Heart right ventricle (tissue), 16 donors: ENCODE measurements at regions not wholly inside any gene's neighbourhood (a gene's known extent, or its start where the extent isn't known, plus 50 kb on each side); places are given as distances from the start of the nearest gene placed in this dataset.

Source experiments
- ATAC-seq, 8 donors: fragments of 200-7000 bp; cut with Tn5 transposase; one replicate each; pipeline ENCODE4 v1.9.1; 2020; ENCODE audit warnings: mild to moderate bottlenecking in 8 of 8, moderate library complexity in 8 of 8, moderate number of reproducible peaks in 1 of 8
- DNase-seq, 2 donors: peaks; one replicate each; pipeline ENCODE4 v3.0.0-alpha.2; 2020
- H3K27ac ChIP-seq, 10 donors: fragments of 200-600 bp; sonication (generic) in 2 of 10; one replicate each; pipeline versions ENCODE4 v1.5.0 to v1.8.0; 2020 to 2022; ENCODE audit warnings: mild to moderate bottlenecking in 3 of 10
- H3K27me3 ChIP-seq, 7 donors: fragments of 200-600 bp; one replicate each; pipeline ENCODE4 v1.8.0; 2021 to 2022; ENCODE audit warnings: mild to moderate bottlenecking in 2 of 7
- H3K36me3 ChIP-seq, 9 donors: fragments of 200-600 bp; sonication (generic) in 1 of 9; one replicate each; pipeline versions ENCODE4 v1.5.0 to v1.8.0; 2020 to 2022; ENCODE audit warnings: mild to moderate bottlenecking in 2 of 9
- H3K4me1 ChIP-seq, 9 donors: fragments of 200-600 bp; sonication (generic) in 1 of 9; one replicate each; pipeline versions ENCODE4 v1.5.0 to v1.8.0; 2020 to 2022; ENCODE audit warnings: mild to moderate bottlenecking in 4 of 9
- H3K4me3 ChIP-seq, 10 donors: fragments of 200-600 bp; sonication (generic) in 2 of 10; one replicate each; pipeline versions ENCODE4 v1.5.0 to v1.8.0; 2020 to 2022; ENCODE audit warnings: mild to moderate bottlenecking in 7 of 10, moderate library complexity in 2 of 10
- H3K9me3 ChIP-seq, 11 donors: fragments of 200-600 bp in 10 of 11; sonication (generic) in 2 of 11; one replicate each; pipeline versions ENCODE4 v1.5.0 to v1.8.0; 2013 to 2022; ENCODE audit warnings: mild to moderate bottlenecking in 2 of 11, control low read depth in 1 of 11, moderate library complexity in 1 of 11
- WGBS, 2 donors: extraction: QIAGEN DNeasy Blood & Tissue Kit; methylation state at CpG; one replicate each; pipeline ENCODE4 v1.1.7; 2013; ENCODE audit warnings: inconsistent platforms in 1 of 2; 5-methylcytosine and 5-hydroxymethylcytosine counted together
- intact Hi-C, 10 donors: fragments of 100-400 bp; cut with DNase I; formaldehyde crosslinking; loops; one replicate each; pipeline versions ENCODE4 v1.11.1 to v1.14.2; 2022
- TF ChIP-seq, protein P1 (sequence below), 9 donors: fragments of 200-600 bp; sonication (generic) in 2 of 9; IDR thresholded peaks; one replicate each; pipeline versions ENCODE4 v1.5.0 to v1.8.0; 2021 to 2022; ENCODE audit warnings: antibody characterized with exemption in 9 of 9, mild to moderate bottlenecking in 5 of 9, moderate library complexity in 1 of 9
- donor health status: Arrhythmogenic right ventricular cardiomyopathy.
- donor health status: ischemic (EF 13 %, LVEDD 7.1; RV severe dilation, severe dysfunction).
- donor health status: healthy with polysubstance abuse.
- donor health status: DM: no; HTN: yes; CAD: no.
- donor health status: DM: no; HTN: no; CAD: no.
- donor health status: ischemic (EF 25% LVEDD 6.9; RV normal size, moderate dysfunction).
- donor health status: ischemic (EF 25% LVEDD 5.7; RV mildly dilated, moderate dysfunction).
- donor health status: healthy.
- donor health status: DM: yes; HTN: yes; CAD: no.
- donor health status: Ischemic cardiomyopathy.
- donor health status: ischemic (EF 35%, LVEDD 5.7; RV mildly dilated, moderate dysfunction).
- donor health status: nonischemic (EF 11% LVEDD 7.7; RV severe dilation, severe dysfunction).
- donor health status: DM: yes; HTN: yes; CAD: no.
- donor health status: PGD.
- donor health status: ischemic (EF 29% LVEDD 5.4; RV normal size, mild dysfunction).
- donor health status: nonischemic (EF 23%, LVEDD 6.1; RV moderate dilation, normal function).

DNA sequence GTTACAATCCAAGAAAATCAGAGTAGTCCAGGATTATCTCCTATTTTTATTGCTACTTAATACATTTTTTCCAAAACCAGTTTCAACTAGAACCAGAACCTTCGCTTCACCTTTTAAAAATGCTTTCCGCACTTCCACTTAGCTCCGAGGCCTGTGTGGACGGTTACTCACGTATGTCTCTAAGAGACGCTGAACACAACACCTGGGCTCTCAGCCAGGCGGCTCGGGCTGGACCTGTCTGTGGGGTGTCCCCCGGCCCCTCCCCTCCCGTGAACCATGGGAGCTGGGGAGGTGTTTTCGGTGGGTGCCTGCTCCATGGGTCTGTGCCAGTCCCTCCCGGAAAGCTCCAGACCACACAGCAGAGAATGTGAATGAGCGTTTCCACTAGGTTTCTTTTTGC is 223.8 kb downstream of the GLI2 start:
- ATAC-seq (peak in 6 of 8 donors; percentile 44 to 76 (median 72)), DNase-seq (peak; percentile 25 to 56)
- Histone ChIP-seq H3K4me1 (peaks cover 0 to 6% (median 0%) of the 10 kb centered on the region in 9 donors), H3K9me3 (no peaks in the 10 kb centered on the region), H3K27me3 (no peaks in the 10 kb centered on the region), H3K4me3 (no peak overlapping the region), H3K27ac (no peak overlapping the region), H3K36me3 (peaks cover 0 to 4% (median 0%) of the 10 kb centered on the region in 9 donors)
- TF ChIP-seq, protein P1, sequence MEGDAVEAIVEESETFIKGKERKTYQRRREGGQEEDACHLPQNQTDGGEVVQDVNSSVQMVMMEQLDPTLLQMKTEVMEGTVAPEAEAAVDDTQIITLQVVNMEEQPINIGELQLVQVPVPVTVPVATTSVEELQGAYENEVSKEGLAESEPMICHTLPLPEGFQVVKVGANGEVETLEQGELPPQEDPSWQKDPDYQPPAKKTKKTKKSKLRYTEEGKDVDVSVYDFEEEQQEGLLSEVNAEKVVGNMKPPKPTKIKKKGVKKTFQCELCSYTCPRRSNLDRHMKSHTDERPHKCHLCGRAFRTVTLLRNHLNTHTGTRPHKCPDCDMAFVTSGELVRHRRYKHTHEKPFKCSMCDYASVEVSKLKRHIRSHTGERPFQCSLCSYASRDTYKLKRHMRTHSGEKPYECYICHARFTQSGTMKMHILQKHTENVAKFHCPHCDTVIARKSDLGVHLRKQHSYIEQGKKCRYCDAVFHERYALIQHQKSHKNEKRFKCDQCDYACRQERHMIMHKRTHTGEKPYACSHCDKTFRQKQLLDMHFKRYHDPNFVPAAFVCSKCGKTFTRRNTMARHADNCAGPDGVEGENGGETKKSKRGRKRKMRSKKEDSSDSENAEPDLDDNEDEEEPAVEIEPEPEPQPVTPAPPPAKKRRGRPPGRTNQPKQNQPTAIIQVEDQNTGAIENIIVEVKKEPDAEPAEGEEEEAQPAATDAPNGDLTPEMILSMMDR (IDR thresholded peaks at IDR 0.05): no peak
- WGBS, 2 donors: 50 to 63% methylated on average over 13 of the region's 13 CpGs
- intact Hi-C loops: loop anchor here in 2 of 10 donors (10.0 kb wide), 1 partner anchor 225 kb away; the partner anchor contains the start of gene GLI2 (in 2 of the 2)

DNA sequence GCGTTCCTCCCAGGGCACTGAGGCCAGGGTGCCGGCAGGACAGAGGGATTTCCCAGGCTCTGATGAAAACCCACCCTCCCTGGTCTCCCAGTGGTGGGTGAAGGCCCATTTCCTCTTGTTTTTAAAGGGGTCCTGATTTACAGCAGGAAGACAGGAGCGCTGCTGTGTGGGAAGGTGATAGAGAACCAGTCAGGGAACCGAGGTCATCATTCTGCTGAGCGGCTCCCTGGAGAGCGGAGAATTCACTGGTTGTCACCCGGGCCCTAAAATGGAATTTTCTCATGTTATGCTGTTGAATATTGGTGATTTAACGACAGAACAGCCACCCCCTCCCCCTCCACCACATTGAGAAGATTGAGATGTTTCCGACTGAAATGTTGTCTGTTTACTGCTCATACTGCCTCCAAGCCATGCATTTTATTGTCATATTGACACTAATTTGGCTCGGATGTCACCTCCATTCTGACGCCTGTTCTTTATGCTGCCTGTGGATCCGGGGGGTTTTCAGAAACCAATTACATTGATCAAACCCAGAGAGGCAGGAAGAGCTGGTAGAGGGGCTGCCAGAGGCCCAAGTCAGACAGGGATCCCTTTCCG is 225.2 kb downstream of the GLI2 start:
- no peak overlapping the region for H3K27ac ChIP-seq
- DNase-seq (no peak), ATAC-seq (no peak)
- TF ChIP-seq, protein P1 (IDR thresholded peaks at IDR 0.05): no peak
- WGBS, 2 donors: 85 to 90% methylated on average over 13 of the region's 13 CpGs
- H3K27me3 ChIP-seq: no peaks in the 10 kb centered on the region
- H3K4me3 ChIP-seq: no peak overlapping the region
- peaks cover 0 to 4% (median 0%) of the 10 kb centered on the region in 9 donors for H3K36me3 ChIP-seq
- H3K4me1 ChIP-seq: peaks cover 0 to 6% (median 0%) of the 10 kb centered on the region in 9 donors
- intact Hi-C loops: no loop called here
- no peaks in the 10 kb centered on the region for H3K9me3 ChIP-seq

DNA sequence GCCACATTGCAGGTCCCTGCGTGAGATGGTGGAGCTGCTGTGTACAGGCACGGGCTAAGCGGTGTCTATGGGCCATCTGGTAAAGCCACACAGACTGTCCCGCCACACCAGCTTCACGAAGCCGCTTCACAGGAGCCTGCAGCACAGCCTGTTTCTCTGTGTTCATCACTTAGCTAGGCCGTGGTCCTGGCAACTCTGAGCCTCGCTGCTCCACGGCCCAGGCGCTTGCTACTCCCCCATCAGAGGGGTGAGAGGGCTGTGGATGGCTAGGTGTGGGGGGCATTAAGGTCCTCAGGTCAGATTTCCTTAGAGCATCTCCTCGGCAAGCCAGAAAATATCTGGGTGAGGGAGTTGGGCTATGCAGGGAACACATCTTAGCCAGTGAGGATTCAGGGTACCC is 225.7 kb downstream of the GLI2 start:
- TF ChIP-seq, protein P1 (IDR thresholded peaks at IDR 0.05): no peak
- H3K9me3 ChIP-seq: no peaks in the 10 kb centered on the region
- no peak for ATAC-seq

DNA sequence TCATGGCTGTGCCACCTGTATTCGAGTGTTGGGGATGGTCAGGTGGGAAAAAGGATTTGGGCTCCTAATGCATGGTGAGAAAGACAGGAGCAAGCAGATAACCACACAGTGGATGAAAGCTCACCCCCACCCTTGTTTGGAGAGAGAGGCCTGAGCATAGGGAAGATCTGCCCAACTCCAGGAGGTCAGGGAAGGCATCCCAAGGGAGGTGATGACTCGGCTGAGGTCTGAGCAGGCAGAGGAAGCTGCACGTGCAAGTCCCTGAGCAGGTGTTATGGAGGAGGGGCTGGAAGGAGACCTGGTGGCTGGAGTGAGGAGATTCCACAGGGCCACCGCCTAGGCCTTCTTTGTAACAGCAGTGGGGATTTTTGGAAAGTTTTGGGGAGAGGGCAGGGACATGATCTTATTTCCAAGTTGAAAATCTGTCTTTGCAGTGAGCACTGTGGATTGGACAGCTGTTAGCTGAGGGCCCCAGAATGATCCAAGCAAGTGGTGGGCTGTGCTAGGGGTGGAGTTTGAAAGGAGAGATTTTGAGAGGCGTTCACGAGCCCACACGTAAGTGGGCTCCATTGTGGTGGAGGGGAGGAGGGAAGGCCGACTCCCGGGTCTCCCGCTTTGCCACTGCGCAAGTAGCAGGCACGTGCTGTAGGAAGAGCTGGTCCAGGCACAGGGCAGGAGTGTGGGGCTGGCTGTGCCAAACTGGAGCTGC is 228.5 kb downstream of the GLI2 start:
- no peaks in the 10 kb centered on the region for H3K36me3 ChIP-seq
- DNase-seq (no peak), ATAC-seq (no peak)
- H3K4me3 ChIP-seq: no peak overlapping the region
- intact Hi-C loops: no loop called here
- no peaks in the 10 kb centered on the region for H3K9me3 ChIP-seq
- peaks cover 0 to 4% (median 0%) of the 10 kb centered on the region in 9 donors for H3K4me1 ChIP-seq
- no peaks in the 10 kb centered on the region for H3K27me3 ChIP-seq
- H3K27ac ChIP-seq: no peak overlapping the region
- TF ChIP-seq, protein P1 (IDR thresholded peaks at IDR 0.05): no peak
- WGBS, 2 donors: 82 to 84% methylated on average over 12 of the region's 12 CpGs

More for the DNA sequence above, 225.7 kb downstream of the GLI2 start:
- intact Hi-C loops: no loop called here
- DNase-seq: no peak
- no peak overlapping the region for H3K27ac ChIP-seq
- no peak overlapping the region for H3K4me3 ChIP-seq
- H3K27me3 ChIP-seq: no peaks in the 10 kb centered on the region
- H3K36me3 ChIP-seq: peaks cover 0 to 4% (median 0%) of the 10 kb centered on the region in 9 donors
- peaks cover 0 to 6% (median 0%) of the 10 kb centered on the region in 9 donors for H3K4me1 ChIP-seq
- WGBS, 2 donors: 73 to 75% methylated on average over 11 of the region's 11 CpGs
